ENCODE measurements at regions not wholly inside any gene's neighbourhood (a gene's known extent, or its start where the extent isn't known, plus 50 kb on each side); places are given as distances from the start of the nearest gene placed in this dataset.
"Not testable (repeated sequence)": the region's sequence is repeated elsewhere in the genome, so short reads cannot be mapped to it uniquely, and the experiment has no call there.

DNA sequence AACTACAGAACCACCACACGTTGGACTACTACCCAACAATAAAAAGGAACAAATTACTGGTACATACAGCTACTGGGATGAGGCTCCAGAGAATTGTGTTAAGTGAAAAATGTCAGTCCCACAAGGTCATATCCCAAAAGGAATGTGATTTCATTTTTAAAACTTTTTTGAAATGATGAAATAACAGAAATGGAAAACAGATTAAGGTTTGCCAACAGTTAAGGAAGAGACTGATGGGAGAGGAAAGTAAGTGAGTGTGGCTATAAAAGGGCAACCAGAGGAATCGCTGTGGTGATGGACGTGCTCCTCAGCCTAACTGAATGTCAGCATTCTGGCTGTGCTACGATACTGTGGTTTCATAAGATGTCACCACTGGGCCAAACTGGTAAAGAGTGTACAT lies 512.8 kb downstream of the UQCRFS1 start:
- Mint-ChIP-seq H3K4me3 (no peak overlapping the region), H3K4me1 (no peaks in the 10 kb centered on the region), H3K9me3 (no peaks in the 10 kb centered on the region), H3K27ac (no peak overlapping the region), H3K36me3 (ENCODE audit: low read depth) (no peaks in the 10 kb centered on the region), H3K27me3 (ENCODE audit: low read depth, poor library complexity) (no peaks in the 10 kb centered on the region)
- no peak for DNase-seq
- TF ChIP-seq, protein P1, sequence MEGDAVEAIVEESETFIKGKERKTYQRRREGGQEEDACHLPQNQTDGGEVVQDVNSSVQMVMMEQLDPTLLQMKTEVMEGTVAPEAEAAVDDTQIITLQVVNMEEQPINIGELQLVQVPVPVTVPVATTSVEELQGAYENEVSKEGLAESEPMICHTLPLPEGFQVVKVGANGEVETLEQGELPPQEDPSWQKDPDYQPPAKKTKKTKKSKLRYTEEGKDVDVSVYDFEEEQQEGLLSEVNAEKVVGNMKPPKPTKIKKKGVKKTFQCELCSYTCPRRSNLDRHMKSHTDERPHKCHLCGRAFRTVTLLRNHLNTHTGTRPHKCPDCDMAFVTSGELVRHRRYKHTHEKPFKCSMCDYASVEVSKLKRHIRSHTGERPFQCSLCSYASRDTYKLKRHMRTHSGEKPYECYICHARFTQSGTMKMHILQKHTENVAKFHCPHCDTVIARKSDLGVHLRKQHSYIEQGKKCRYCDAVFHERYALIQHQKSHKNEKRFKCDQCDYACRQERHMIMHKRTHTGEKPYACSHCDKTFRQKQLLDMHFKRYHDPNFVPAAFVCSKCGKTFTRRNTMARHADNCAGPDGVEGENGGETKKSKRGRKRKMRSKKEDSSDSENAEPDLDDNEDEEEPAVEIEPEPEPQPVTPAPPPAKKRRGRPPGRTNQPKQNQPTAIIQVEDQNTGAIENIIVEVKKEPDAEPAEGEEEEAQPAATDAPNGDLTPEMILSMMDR (IDR thresholded peaks at IDR 0.05): no peak

DNA sequence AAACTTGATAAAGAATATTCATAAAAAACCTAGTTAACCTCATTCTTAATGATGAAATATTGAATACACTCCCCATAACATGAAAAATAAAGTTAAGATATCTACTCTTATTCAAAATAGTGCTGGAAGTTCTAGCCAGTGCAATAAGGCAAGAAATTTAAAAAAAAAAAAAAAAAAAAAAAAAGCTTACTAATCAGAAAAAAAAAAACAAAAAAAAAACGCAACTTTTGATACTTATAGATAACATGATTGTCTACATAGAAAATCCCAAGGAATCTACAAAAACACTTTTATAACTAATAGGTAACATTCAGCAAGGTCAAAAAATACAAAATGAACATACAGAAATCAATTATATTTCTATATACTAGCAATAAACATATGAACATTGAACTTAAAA lies 515.6 kb downstream of the UQCRFS1 start:
- no peaks in the 10 kb centered on the region for H3K4me1 Mint-ChIP-seq
- H3K27me3 Mint-ChIP-seq (ENCODE audit: low read depth, poor library complexity): no peaks in the 10 kb centered on the region
- no peaks in the 10 kb centered on the region for H3K36me3 Mint-ChIP-seq (ENCODE audit: low read depth)
- no peak for DNase-seq
- H3K9me3 Mint-ChIP-seq: peaks cover 5% of the 10 kb centered on the region
- no peak overlapping the region for H3K27ac Mint-ChIP-seq
- TF ChIP-seq, protein P1 (IDR thresholded peaks at IDR 0.05): no peak
- H3K4me3 Mint-ChIP-seq: no peak overlapping the region

DNA sequence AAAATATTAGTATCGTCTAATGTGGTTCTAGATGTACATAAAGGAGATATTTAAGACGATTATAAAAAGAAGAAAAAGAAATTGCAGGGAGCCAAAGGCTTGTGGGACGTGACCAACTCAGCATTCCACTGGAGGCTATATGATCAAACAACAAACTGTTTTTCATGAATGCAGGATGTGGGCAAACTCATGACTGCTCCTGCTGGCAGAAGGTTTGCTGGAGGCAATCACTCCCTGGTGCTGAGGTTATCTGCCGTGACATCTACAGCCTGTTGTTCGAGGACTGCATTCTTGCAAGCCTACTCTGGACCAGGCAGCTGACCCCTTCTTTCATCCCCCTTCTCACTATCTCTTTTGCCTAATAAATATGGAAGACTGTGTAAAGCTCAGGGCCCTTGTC lies 518.1 kb downstream of the UQCRFS1 start:
- Mint-ChIP-seq H3K27ac (no peak overlapping the region), H3K9me3 (peaks cover 9% of the 10 kb centered on the region), H3K4me1 (no peaks in the 10 kb centered on the region), H3K36me3 (ENCODE audit: low read depth) (no peaks in the 10 kb centered on the region), H3K4me3 (no peak overlapping the region), H3K27me3 (ENCODE audit: low read depth, poor library complexity) (peaks cover 3% of the 10 kb centered on the region)
- DNase-seq: no peak
- TF ChIP-seq, protein P1 (IDR thresholded peaks at IDR 0.05): no peak

DNA sequence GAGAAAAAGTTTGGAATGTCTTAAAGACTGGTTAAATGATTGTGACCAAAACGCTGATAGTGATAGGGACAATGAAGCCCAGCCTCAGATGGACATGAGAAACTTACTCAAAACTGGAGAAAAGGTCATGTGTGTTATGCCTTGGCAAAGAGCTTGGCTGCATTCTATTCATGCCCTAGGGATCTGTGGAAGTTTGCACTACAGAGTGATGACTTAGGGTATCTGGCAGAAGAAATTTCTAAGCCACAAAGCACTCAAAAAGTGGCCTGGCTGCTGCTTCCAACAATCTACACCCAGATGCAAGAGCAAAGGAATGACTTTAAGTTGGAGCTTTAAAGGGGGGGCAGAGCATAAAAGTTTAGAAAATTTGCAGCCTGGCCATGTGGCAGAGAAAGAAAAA lies 521.3 kb downstream of the UQCRFS1 start:
- TF ChIP-seq, protein P1 (IDR thresholded peaks at IDR 0.05): no peak

DNA sequence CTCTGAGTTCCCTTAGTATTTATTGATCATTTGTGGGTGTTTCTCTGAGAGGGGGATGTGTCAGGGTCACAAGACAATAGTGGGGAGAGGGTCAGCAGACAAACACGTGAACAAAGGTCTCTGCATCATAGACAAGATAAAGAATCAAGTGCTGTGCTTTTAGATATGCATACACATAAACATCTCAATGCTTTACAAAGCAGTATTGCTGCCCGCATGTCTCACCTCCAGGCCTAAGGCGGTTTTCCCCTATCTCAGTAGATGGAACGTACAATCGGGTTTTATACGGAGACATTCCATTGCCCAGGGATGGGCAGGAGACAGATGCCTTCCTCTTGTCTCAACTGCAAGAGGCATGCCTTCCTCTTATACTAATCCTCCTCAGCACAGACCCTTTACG lies 523.5 kb downstream of the UQCRFS1 start:
- not testable (repeated sequence) for H3K36me3 Mint-ChIP-seq (ENCODE audit: low read depth); H3K4me3 Mint-ChIP-seq; H3K4me1 Mint-ChIP-seq; DNase-seq; H3K27me3 Mint-ChIP-seq (ENCODE audit: low read depth, poor library complexity); H3K27ac Mint-ChIP-seq
- peaks cover 13% of the 10 kb centered on the region for H3K9me3 Mint-ChIP-seq

More for the DNA sequence above, 521.3 kb downstream of the UQCRFS1 start:
- H3K4me3 Mint-ChIP-seq: no peak overlapping the region
- H3K27ac Mint-ChIP-seq: no peak overlapping the region
- no peaks in the 10 kb centered on the region for H3K36me3 Mint-ChIP-seq (ENCODE audit: low read depth)
- H3K4me1 Mint-ChIP-seq: no peaks in the 10 kb centered on the region
- DNase-seq: no peak
- peaks cover 3% of the 10 kb centered on the region for H3K27me3 Mint-ChIP-seq (ENCODE audit: low read depth, poor library complexity)
- peaks cover 9% of the 10 kb centered on the region for H3K9me3 Mint-ChIP-seq

DNA sequence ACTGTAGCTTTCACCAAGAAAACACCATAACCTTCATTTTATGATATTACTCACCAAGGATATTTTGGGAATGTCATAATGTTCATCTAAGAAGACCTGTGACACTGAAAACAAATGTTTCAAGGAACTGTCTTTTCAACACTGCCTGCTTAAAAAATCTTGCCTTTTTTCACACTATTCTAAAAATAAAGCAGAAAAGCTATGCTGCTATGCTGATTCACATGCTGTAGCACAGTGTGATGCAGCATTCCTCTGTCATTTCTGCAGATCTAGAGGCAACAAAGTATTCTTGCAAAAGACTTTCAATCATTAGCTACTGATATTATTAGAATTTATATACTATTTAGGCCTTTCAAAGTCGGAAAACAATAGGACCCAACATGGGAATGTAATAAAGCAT lies 525.7 kb downstream of the UQCRFS1 start:
- Mint-ChIP-seq H3K4me1 (no peaks in the 10 kb centered on the region), H3K9me3 (peaks cover 13% of the 10 kb centered on the region), H3K4me3 (no peak overlapping the region), H3K27me3 (ENCODE audit: low read depth, poor library complexity) (peaks cover 3% of the 10 kb centered on the region), H3K27ac (no peak overlapping the region), H3K36me3 (ENCODE audit: low read depth) (no peaks in the 10 kb centered on the region)
- no peak for DNase-seq
- TF ChIP-seq, protein P1 (IDR thresholded peaks at IDR 0.05): no peak
